ENCODE measurements at regions not wholly inside any gene's neighbourhood (a gene's known extent, or its start where the extent isn't known, plus 50 kb on each side); places are given as distances from the start of the nearest gene placed in this dataset.

- TF ChIP-seq EZH2 (IDR thresholded peaks at IDR 0.05) (no peak), POLR2AphosphoS5 (IDR thresholded peaks at IDR 0.05; ENCODE audit: borderline replicate concordance, low read depth, low read length) (no peak), FOXP2 (optimal IDR thresholded peaks at IDR 0.05; ENCODE audit: control extremely low read depth, extremely low read length, insufficient read depth) (no peak)
These were observed 91.7 kb upstream of the NFIA start for GRCh38 chr1:60990714-60991090.

Data from SK-N-MC (cell line).